ENCODE measurements at regions not wholly inside any gene's neighbourhood (a gene's known extent, or its start where the extent isn't known, plus 50 kb on each side); places are given as distances from the start of the nearest gene placed in this dataset.
"Not testable (repeated sequence)": the region's sequence is repeated elsewhere in the genome, so short reads cannot be mapped to it uniquely, and the experiment has no call there.

DNA sequence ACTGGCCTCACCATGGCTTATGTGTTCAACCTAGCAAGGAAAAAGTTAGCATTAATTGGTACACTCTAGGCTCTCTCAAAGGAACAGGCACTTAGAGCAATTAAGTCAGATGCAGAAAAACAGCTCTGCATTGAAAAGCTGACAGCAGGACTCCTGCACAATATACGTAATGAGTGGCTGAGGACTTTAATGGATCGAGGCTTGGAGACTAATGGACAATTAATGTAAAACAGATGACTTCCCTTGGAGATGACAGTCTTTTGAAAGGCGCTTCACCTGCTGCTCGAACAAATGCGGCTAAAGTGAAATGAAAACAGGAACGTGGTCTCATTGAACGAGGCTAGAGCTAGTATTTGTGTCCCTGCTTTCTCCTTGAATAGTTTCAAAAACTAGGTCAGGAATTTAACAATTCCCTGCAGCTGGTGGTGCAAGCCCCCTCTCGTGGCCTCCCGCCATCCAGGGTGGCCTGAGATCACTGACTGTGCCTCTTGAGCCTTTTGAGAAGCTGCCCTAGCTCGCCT, 137.1 kb downstream of the ELOVL4 start:
- TF ChIP-seq, protein P1, sequence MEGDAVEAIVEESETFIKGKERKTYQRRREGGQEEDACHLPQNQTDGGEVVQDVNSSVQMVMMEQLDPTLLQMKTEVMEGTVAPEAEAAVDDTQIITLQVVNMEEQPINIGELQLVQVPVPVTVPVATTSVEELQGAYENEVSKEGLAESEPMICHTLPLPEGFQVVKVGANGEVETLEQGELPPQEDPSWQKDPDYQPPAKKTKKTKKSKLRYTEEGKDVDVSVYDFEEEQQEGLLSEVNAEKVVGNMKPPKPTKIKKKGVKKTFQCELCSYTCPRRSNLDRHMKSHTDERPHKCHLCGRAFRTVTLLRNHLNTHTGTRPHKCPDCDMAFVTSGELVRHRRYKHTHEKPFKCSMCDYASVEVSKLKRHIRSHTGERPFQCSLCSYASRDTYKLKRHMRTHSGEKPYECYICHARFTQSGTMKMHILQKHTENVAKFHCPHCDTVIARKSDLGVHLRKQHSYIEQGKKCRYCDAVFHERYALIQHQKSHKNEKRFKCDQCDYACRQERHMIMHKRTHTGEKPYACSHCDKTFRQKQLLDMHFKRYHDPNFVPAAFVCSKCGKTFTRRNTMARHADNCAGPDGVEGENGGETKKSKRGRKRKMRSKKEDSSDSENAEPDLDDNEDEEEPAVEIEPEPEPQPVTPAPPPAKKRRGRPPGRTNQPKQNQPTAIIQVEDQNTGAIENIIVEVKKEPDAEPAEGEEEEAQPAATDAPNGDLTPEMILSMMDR (conservative IDR thresholded peaks at IDR 0.05): no peak
- no peak overlapping the region for H3K27ac ChIP-seq

DNA sequence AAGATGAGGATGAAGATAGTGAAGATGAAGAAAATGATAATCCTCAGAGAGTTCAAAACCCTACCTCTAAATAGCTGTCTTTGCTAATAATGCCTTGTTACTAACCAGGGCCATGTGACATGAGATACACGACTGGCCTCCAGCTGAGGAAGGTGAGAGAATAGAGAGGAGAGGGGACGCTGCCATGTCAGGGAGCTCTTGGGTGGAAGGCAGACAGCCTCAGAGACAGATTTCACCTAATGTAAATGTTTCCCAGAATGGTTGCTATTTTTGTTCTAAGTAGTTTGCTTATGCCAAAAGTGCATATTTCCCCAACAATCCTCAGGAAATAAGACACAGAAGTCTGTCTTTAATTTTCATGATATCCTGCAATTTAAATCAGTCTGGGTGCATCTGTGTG, 138.4 kb downstream of the ELOVL4 start:
- H3K27ac ChIP-seq: no peak overlapping the region
- TF ChIP-seq, protein P1 (conservative IDR thresholded peaks at IDR 0.05): no peak

DNA sequence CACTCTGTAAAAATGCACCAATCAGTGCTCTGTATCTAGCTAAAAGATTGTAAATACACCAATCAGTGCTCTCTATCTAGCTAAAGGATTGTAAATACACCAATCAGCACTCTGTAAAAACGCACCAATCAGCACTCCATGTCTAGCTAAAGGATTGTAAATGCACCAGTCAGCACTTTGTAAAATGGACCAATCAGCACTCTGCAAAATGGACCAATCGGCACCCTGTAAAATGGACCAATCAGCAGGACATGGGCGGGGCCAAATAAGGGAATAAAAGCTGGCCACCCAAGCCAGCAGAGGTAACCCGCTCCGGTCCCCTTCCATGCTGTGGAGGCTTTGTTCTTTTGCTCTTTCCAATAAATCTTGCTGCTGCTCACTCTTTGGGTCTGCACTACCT, 140.7 kb downstream of the ELOVL4 start:
- H3K27ac ChIP-seq: not testable (repeated sequence)

DNA sequence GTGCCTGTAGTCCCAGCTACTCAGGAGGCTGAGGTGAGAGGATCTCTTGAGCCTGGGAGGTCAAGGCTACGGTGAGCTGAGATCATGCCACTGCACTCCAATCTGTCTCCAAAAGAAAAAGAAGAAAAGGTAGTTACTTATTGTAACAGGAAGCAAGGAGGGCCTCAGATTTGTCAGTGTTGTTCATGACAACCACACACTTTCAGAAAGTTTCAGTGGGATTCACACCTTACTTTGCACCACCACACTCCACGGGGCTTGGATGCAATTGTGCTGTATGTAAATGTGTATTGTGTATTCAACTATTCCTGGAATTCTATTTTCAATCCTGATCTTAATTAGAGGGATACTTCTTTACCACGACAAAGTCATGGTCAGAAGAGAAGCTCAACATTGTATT, 142.6 kb downstream of the ELOVL4 start:
- TF ChIP-seq, protein P1 (conservative IDR thresholded peaks at IDR 0.05): no peak

DNA sequence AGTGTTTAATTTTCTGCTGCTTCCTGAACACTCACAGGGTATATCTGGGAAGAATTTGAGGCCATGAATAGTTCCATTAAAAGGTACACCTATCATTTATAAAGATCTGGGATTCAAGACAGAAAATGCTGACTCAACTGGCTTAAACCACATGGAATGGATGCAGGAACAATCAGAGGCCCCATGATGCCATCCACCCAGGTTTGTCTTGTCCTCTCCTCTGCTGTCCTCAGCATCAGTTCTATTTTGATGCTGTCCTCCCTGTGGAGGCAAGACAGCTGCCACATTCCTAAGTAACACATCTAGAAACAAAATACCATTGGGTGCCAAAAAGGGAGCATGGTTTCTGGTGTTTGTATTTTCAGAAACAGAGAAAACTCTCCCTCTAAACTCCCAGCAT, 143.4 kb downstream of the ELOVL4 start:
- no peak overlapping the region for H3K27ac ChIP-seq
- TF ChIP-seq, protein P1 (conservative IDR thresholded peaks at IDR 0.05): no peak

More for the DNA sequence above, 142.6 kb downstream of the ELOVL4 start:
- no peak overlapping the region for H3K27ac ChIP-seq

DNA sequence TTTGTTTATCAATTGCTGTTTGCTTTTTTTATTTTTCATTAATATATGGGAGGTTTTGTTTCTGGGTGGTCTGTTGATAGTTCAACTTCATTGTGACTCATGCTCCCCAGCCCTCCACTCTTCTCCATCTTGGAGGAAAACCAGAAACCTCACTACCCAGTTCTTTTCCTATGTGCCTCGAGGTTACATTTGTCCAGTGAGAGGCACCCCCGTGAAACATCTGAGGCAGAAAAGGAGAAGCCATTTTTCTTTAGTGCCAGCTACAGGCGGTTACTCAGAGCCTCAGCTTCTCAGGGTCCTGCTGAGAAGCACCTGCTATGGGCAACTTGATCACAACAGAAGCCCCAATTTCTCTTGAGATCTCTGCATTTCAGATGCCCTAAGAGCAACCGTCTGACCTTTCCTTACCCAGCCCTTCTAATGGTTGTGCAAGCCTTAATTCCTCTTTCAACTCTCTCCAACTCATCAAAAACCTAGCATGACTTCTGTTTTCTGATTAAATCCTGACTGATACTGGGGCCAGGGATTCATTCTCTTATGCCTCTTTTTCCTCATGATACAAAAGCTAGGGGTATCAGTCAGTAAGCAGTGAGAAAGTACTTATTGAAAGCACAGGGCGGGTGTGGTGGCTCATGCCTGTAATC, 144.6 kb downstream of the ELOVL4 start:
- H3K27ac ChIP-seq: no peak overlapping the region
- TF ChIP-seq, protein P1 (conservative IDR thresholded peaks at IDR 0.05): no peak

DNA sequence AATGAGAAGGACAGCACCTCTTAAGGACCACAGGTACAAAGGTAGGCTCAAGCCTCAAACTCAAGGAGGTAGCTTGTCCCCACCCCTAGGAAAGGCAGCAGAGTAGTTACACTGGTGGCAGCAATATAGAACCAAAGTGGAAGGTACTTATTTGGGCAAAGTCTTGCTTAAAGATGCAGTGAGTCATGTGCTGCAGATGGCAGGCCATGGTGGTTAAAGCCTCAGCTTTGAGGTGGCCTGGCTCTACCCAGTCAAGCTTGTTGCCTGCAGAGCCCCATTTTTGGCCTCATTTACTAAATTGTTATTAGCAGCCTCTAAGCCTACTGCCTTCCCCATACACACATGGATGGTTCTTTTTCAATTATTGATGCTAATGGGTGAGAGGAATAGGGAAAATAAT, 146.0 kb downstream of the ELOVL4 start:
- TF ChIP-seq, protein P1 (conservative IDR thresholded peaks at IDR 0.05): no peak
- H3K27ac ChIP-seq: no peak overlapping the region

DNA sequence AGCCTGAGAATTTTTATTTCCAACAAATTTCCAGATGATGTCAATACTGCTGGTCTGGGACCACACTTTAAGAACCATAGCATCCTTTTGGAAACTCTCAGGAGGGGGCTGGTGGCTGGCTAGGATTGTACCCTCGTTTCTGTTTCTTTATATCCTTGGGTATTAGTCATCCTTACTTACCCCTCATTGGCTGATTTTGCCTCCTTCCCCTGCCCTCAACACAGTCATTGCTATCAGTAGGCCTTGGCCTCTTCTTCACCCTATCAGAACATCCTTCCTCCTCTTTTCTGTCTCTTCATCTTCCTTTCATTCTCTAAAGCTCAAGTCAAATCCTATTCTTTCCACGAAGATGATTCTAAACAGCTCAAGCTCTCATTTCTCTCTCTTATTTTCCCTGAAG, 148.5 kb downstream of the ELOVL4 start:
- H3K27ac ChIP-seq: no peak overlapping the region
- TF ChIP-seq, protein P1 (conservative IDR thresholded peaks at IDR 0.05): no peak
